GM21526 (cell line): ENCODE measurements at regions not wholly inside any gene's neighbourhood (a gene's known extent, or its start where the extent isn't known, plus 50 kb on each side); places are given as distances from the start of the nearest gene placed in this dataset.
"Not testable (repeated sequence)": the region's sequence is repeated elsewhere in the genome, so short reads cannot be mapped to it uniquely, and the experiment has no call there.

Experiments used
- ATAC-seq: cut with Tn5 transposase; IDR thresholded peaks from one replicate; pipeline ENCODE4 v1.9.1; 2021; ENCODE audit warnings: moderate library complexity; ENCODE audit not compliant: unreplicated experiment, low FRiP score

GRCh38 chr7:81244224-81244623 is 325.4 kb upstream of the SEMA3C start:
- no peak for ATAC-seq

- ATAC-seq = no peak
These were observed 317.7 kb upstream of the SEMA3C start for GRCh38 chr7:81236560-81236959.

DNA sequence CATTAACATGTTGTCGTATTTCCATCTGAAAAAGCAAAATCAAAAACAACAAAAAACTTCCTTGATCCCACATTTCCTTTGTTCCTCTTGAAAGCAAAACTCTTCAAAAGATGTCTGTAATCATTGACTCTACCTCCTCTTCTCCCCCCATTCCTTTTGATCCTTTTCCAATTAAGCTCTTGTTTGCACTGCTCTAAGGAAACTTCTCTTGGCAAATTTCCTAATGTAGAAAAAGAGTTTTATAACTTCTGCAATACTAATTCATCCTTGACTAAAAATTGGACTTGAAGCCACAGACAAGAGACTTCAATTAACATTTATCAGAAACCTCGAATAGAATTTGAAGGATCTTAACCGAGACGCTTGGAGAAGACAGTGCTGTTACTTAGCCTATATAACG is 317.1 kb upstream of the SEMA3C start:
- ATAC-seq = no peak

DNA sequence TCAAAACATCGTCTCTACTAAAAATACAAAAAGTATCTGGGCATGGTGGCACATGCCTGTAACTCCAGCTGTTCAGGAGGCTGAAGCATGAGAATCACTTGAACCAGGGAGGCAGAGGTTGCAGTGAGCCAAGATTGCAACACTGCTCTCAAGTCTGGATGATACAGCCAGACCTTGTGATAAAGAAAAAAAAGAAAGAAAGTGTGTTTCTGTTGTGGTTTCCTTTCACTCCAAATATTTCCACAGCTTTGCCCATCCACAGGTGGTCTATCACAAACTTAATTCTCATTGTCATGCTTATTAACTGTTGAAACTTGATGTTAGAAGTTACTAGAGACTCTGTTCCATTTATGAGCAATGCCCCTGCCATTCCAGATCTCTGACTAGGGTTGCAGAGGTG is 316.0 kb upstream of the SEMA3C start:
- no peak for ATAC-seq

GRCh38 chr7:81233208-81233940 is 314.5 kb upstream of the SEMA3C start:
- ATAC-seq = no peak

- no peak for ATAC-seq
These were observed 313.4 kb upstream of the SEMA3C start for GRCh38 chr7:81232084-81232799.

DNA sequence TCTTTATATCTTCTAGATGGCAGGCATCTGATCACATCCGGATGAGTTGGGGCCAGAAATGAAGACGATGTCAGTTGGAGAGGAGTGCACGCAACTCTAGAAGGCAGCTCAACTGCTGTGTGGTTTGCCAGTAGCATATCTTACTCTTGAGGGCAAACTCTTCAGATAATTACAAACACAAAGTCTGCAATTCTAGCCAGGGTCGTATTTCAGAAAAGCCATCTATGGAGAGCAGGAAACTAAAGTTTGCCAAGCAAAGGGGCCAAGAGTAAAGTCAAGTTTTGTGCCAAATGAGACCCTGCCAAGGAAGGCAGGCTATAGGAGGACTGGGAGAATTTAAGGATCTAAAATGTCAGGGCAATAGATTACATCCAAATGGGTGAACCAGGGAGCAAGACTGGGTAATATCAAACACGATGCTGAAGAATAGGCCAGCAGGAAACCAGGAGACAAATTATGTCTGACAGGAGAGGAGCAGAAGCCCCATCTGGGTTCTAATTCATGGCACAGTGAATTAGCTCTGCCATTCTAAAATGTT is 312.5 kb upstream of the SEMA3C start:
- ATAC-seq = no peak

DNA sequence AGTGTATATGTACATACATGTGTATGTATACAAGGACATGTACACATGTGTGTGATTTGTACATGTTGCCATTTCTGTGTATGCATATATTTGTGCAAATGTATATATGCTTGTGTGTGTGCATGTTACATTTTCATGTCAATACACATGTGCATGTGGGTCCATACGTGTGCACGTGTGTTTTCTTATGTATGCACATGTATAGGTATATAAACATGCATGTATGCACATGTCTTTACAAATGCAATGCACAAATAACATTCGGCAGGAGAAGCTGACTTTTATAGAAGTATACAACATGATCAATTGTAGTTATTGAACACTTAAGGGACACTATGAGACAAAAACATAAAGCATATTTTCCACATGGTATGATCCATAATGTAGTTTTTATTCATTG is 307.4 kb upstream of the SEMA3C start:
- no peak for ATAC-seq

DNA sequence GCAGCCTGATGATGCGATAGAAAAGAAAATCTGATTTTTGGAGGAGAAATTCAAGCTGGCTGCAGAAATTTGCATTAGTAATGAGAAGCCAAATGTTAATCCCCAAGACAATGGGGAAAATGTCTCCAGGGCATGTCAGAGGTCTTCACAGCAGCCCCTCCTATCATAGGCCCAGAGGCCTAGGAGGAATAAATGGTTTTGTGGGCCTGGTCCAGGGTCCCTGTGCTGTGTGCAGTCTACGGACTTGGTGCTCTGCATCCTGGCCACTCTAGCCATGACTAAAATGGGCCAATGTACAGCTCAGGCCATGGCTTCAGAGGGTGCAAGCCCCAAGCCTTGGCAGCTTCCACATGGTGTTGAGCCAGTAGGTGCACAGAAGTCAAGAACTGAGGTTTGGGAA is 303.8 kb upstream of the SEMA3C start:
- not testable (repeated sequence) for ATAC-seq

DNA sequence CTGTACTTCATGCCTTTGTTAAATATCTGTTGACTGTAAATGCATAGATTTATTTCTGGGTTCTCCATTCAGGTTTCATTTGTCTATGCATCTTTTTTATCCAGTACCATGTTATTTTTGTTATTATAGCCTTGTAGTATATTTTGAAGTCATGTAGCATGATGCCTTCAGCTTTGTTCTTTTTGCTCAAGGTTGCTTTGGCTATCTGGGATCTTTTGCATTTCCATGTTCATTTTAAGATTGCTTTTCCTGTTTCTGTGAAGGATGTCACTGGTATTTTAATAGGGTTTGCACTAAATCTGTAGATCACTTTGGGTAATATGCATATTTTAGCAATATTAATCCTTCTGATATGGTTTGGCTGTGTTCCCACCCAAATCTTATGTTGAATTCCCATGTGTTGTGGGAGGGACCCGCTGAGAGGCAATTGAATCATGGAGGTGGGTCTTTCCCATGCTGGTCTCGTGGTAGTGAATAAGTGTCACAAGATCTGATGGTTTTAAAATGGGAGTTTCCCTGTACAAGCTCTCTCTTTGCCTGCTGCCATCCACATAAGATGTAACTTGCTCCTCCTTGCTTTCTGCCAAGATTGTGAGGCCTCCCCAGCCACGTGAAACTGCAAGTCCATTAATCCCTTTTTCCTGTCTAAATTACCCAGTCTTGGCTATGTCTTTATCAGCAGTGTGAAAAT is 302.8 kb upstream of the SEMA3C start:
- no peak for ATAC-seq

DNA sequence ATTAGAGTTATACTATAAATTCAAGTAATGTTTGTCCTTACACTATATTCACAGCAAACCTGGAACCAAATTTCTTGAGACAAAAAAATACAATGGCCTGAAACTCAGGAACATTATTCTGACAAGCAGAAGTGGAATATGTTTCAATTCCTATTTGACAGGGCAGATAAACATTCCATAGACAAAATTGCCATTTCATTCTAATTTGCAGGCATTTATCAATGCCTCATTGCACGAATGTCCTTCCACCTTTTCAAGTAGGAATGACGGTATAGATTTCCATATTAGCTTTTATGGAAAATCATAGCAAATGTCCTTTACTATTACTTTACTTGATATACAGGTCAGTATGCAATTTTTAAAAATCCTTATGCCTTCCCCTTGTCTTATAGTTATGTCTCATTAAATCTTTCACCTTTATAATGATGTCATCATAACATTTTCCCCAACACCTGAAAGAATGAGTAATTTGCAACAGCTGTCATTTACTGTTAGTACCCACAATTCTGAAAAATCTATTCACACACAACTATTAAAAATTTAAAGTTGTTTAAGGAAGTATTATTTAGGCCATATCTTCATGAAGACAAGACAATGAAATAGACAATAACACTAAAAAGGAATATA is 299.7 kb upstream of the SEMA3C start:
- no peak for ATAC-seq

- ATAC-seq = no peak
These were observed 294.5 kb upstream of the SEMA3C start for GRCh38 chr7:81213394-81213793.

DNA sequence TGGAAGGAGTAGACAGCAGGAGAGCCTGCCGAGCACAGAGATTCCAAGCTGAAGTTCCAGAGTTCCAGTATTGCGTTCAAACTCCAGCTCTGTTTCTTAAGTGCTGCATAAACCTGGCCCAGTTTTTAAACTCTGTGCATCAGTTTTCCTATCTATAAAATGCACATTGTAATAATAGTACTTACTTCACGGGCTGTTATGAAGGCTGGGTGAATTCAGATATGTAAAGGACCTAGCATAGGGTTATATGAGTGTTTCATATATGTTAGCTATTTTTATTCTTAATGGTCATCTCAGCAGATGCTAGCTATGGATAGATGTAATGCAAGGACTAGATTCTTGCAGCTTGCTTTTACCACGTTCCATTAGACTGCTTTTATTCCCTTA is 293.1 kb upstream of the SEMA3C start:
- no peak for ATAC-seq

DNA sequence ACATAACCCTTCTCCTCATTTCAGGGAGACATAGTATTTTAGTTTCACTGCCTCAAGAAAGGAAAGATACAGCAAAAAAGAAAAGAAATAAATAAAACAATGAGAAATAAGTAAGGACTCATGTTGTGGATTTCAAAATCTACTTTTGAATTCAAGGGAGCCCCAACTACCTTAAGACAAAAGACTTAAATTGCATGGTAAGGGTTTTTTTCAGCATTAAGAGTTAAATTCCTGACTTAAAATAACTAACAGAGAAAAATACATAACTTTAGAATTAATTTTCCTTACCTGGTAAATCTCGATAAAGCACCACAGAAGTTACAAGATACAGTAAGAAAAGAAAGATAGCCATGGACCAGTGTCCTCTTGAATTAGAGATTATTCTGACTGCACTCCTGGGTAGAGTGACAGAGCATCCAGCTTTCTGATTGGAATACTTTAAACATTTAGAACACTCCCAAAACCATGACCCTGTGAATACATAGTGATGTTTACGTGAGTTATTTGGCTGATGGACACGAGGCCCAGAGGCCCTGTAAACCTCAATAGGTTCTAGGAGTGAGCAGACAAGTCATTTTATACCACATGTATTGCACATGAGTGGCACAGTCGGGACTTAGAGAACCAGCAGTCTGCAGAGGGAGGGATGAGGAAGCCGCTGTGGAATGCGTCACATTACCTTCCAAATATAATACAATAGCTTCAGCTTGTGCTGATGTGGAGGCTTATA is 292.5 kb upstream of the SEMA3C start:
- ATAC-seq = no peak

- ATAC-seq = no peak
These were observed 291.6 kb upstream of the SEMA3C start for GRCh38 chr7:81210137-81211064.

DNA sequence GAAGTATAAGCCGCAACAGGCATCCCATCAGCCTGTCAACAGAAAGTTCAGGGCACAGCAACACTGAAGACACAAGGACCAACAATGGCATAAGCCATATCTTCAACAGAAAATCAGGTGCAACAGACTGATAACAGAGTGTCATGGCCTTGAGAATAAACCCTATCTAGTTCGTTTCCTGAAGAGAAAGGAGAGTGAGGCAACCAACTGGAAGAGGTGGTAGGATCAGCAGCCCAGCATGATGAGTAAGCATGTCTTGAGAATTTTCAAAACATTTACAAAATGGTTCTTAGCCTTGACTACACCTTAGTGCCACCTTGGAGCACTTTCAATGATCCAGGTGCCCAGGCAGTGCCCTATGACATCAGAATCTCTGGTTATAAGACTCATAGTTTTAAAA is 290.2 kb upstream of the SEMA3C start:
- no peak for ATAC-seq

- ATAC-seq = no peak
These were observed 288.9 kb upstream of the SEMA3C start for GRCh38 chr7:81207801-81208200.

DNA sequence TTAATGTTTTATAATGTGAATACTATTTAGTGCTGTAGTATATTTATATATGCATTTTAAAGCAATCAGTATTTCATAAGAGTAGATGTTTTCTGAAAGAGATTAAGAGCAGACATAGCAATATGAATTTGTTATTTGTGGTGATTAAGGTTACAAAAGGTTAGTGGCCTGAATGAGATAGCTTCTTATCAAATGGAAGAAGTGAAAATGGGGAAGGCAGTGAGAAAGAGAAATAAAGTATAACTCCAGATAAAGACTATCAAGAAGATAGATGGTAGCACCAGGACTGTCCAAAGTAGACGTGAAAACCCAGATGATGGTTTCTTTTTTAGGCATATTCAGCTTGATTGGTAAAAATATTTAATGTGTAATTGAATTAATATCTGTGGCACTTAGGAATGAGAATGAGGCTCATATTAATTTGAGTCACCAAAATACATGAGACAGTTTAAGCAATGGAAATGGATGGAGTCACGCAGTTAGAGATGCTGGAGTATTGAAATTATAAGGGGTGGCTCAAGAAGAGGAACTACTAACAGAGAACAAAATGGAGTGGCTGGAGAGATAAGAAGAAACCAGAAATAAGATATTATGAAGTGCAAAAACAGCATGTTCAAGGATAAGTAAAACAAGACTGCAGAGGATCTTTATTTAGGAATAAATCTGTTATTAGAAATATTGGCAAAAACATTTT is 288.0 kb upstream of the SEMA3C start:
- no peak for ATAC-seq

DNA sequence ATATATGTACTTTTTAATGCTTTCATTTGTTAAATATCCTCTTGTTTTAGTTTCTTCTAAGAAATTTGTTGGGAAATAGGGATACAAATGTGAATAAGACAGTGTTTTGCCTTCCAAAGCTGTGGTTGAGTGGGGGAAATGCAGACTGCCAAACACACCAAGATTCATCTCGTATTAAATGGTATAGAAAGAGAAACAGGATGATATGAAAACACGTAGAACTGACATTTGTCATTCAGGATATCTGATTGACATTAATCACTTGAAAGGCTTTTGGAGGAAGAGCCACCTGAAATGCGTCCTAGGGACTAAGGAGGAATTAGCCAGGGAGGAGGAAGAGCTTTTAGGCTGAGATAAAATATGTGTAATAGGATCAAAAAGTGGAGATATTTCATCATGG is 287.4 kb upstream of the SEMA3C start:
- no peak for ATAC-seq
